Prostate gland (tissue), 2 donors: ENCODE measurements at regions not wholly inside any gene's neighbourhood (a gene's known extent, or its start where the extent isn't known, plus 50 kb on each side); places are given as distances from the start of the nearest gene placed in this dataset.

Source experiments
- DNase-seq: peaks from one replicate; pipeline ENCODE4 v3.0.0-alpha.2; 2019; ENCODE audit warnings: low spot score
- H3K27ac ChIP-seq, 2 donors: fragments of 200-600 bp; sonication (generic); 2 replicates each; pipeline ENCODE4 v1.5.1; 2017 to 2019
- H3K27me3 ChIP-seq: fragments of 200-600 bp; sonication (generic); replicated peaks from 2 replicates; pipeline ENCODE4 v1.5.1; 2019; ENCODE audit not compliant: insufficient read depth
- H3K36me3 ChIP-seq, 2 donors: fragments of 200-600 bp; sonication (generic); 1 replicate in 1 of 2; 2 replicates in 1 of 2; pipeline versions ENCODE4 v1.5.1 to v1.8.1; 2017 to 2019
- H3K4me1 ChIP-seq: fragments of 200-600 bp; sonication (generic); replicated peaks from 2 replicates; pipeline ENCODE4 v1.5.1; 2019
- H3K4me3 ChIP-seq, 2 donors: fragments of 200-600 bp; sonication (generic); 2 replicates each; pipeline ENCODE4 v1.5.1; 2017 to 2019
- H3K9me3 ChIP-seq: fragments of 200-600 bp; sonication (generic); 2 replicates; pipeline ENCODE4 v1.5.1; 2017
- CTCF ChIP-seq, 4 experiments: fragments of 200-600 bp in 2 of 4; fragments of 450-650 bp in 2 of 4; sonication (generic) in 2 of 4; IDR thresholded peaks; 1 replicate in 3 of 4; 2 replicates in 1 of 4; pipeline ENCODE4 v1.5.1; 2016 to 2019; ENCODE audit warnings: antibody characterized with exemption in 4 of 4, mild to moderate bottlenecking in 2 of 4, moderate library complexity in 2 of 4
- POLR2A ChIP-seq: fragments of 450-650 bp; IDR thresholded peaks from one replicate; pipeline ENCODE4 v1.6.1; 2016; ENCODE audit warnings: antibody characterized with exemption, mild to moderate bottlenecking
- POLR2AphosphoS5 ChIP-seq: sonication (generic); formaldehyde crosslinking; IDR thresholded peaks from one replicate; pipeline ENCODE4 v1.6.1; 2017; ENCODE audit warnings: antibody characterized with exemption
- WGBS: methylation state at CpG from one replicate; pipeline ENCODE4 v1.1.5; 2018; 5-methylcytosine and 5-hydroxymethylcytosine counted together
- intact Hi-C: fragments of 100-400 bp; cut with DNase I; formaldehyde crosslinking; loops from one replicate; pipeline ENCODE4 v1.14.2; 2022

GRCh38 chr16:86939609-86940008, 361.3 kb downstream of the FOXL1 start:
- H3K27ac ChIP-seq = no peak overlapping the region
- TF ChIP-seq CTCF (IDR thresholded peaks at IDR 0.05) (no peak), POLR2AphosphoS5 (no peak), POLR2A (no peak)
- no peak overlapping the region for H3K4me3 ChIP-seq
- H3K4me1 ChIP-seq = no peaks in the 10 kb centered on the region
- H3K9me3 ChIP-seq = no peaks in the 10 kb centered on the region
- no peak for DNase-seq
- peaks cover 3% of the 10 kb centered on the region for H3K27me3 ChIP-seq
- intact Hi-C loops = no loop called here
- WGBS = 85% methylated on average over 2 of the region's 2 CpGs
- H3K36me3 ChIP-seq = no peaks in the 10 kb centered on the region

- no peaks in the 10 kb centered on the region for H3K9me3 ChIP-seq
- no peak overlapping the region for H3K27ac ChIP-seq
- 77% methylated on average over 6 of the region's 6 CpGs for WGBS
- no peaks in the 10 kb centered on the region for H3K4me1 ChIP-seq
- intact Hi-C loops = no loop called here
- H3K27me3 ChIP-seq = peaks cover 3% of the 10 kb centered on the region
- DNase-seq = no peak
- TF ChIP-seq POLR2A (no peak), CTCF (IDR thresholded peaks at IDR 0.05) (no peak), POLR2AphosphoS5 (no peak)
- no peaks in the 10 kb centered on the region for H3K36me3 ChIP-seq
- no peak overlapping the region for H3K4me3 ChIP-seq
These were observed 363.4 kb downstream of the FOXL1 start for GRCh38 chr16:86941731-86942130.

- Histone ChIP-seq H3K4me1 (no peaks in the 10 kb centered on the region), H3K4me3 (no peak overlapping the region), H3K9me3 (no peaks in the 10 kb centered on the region), H3K27me3 (peaks cover 3% of the 10 kb centered on the region), H3K27ac (no peak overlapping the region), H3K36me3 (no peaks in the 10 kb centered on the region)
- DNase-seq = no peak
- TF ChIP-seq CTCF (IDR thresholded peaks at IDR 0.05) (no peak), POLR2AphosphoS5 (no peak), POLR2A (no peak)
- 80% methylated on average over 21 of the region's 21 CpGs for WGBS
- intact Hi-C loops = no loop called here
These were observed 364.1 kb downstream of the FOXL1 start for GRCh38 chr16:86942151-86943051.

- Histone ChIP-seq H3K27ac (no peak overlapping the region), H3K27me3 (no peaks in the 10 kb centered on the region), H3K4me3 (no peak overlapping the region), H3K36me3 (no peaks in the 10 kb centered on the region), H3K4me1 (no peaks in the 10 kb centered on the region), H3K9me3 (no peaks in the 10 kb centered on the region)
- TF ChIP-seq POLR2AphosphoS5 (no peak), POLR2A (no peak), CTCF (IDR thresholded peaks at IDR 0.05) (no peak)
- WGBS = 73% methylated on average over 22 of the region's 22 CpGs
- intact Hi-C loops = no loop called here
- no peak for DNase-seq
These were observed 367.0 kb downstream of the FOXL1 start for GRCh38 chr16:86945166-86945900.
